Suprapubic skin (tissue), 4 donors: ENCODE measurements at regions not wholly inside any gene's neighbourhood (a gene's known extent, or its start where the extent isn't known, plus 50 kb on each side); places are given as distances from the start of the nearest gene placed in this dataset.

Source experiments
- CTCF ChIP-seq, 2 donors: fragments of 200-600 bp in 1 of 2; fragments of 450-650 bp in 1 of 2; sonication (generic) in 1 of 2; IDR thresholded peaks; one replicate each; pipeline ENCODE4 v1.5.1; 2016 to 2019; ENCODE audit warnings: antibody characterized with exemption in 2 of 2, mild to moderate bottlenecking in 1 of 2, moderate library complexity in 1 of 2
- POLR2A ChIP-seq, 2 donors: fragments of 450-650 bp; IDR thresholded peaks; one replicate each; pipeline ENCODE4 v1.6.1; 2017; ENCODE audit warnings: antibody characterized with exemption in 2 of 2, mild to moderate bottlenecking in 2 of 2, moderate library complexity in 2 of 2
- POLR2AphosphoS5 ChIP-seq, 3 donors: sonication (generic); formaldehyde crosslinking; IDR thresholded peaks; one replicate each; pipeline ENCODE4 v1.6.1; 2017; ENCODE audit warnings: antibody characterized with exemption in 3 of 3

DNA sequence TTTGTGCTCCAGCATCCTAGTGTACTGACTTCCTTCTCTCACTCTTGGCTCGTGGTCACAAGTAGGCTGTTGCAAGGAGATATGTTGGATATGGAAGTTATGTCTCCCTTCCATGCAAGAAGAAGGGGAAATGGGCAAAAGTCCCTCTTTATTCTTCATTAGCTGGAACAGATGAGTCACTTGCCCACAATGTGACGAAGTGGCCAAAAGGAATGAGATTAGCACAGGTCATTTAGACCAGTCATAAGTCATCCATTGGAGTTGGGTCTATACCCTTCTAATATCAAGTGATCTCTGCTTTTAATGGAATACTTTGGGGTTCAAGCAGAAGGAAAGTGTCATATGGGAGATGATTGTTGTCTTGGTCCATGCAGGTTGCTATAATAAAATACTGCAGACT lies 91.2 kb upstream of the NGF start:
- TF ChIP-seq CTCF (IDR thresholded peaks at IDR 0.05): no peak
- no peak for TF ChIP-seq POLR2A (IDR thresholded peaks at IDR 0.05)
- no peak for TF ChIP-seq POLR2AphosphoS5 (IDR thresholded peaks at IDR 0.05)
